Hippocampal formation (tissue), 2 donors: ENCODE measurements at regions not wholly inside any gene's neighbourhood (a gene's known extent, or its start where the extent isn't known, plus 50 kb on each side); places are given as distances from the start of the nearest gene placed in this dataset.
"Not testable (repeated sequence)": the region's sequence is repeated elsewhere in the genome, so short reads cannot be mapped to it uniquely, and the experiment has no call there.

Experiments
- DNase-seq, 2 donors: peaks; one replicate each; lab custom pipeline; 2025; lab: John Stamatoyannopoulos, UW

DNA sequence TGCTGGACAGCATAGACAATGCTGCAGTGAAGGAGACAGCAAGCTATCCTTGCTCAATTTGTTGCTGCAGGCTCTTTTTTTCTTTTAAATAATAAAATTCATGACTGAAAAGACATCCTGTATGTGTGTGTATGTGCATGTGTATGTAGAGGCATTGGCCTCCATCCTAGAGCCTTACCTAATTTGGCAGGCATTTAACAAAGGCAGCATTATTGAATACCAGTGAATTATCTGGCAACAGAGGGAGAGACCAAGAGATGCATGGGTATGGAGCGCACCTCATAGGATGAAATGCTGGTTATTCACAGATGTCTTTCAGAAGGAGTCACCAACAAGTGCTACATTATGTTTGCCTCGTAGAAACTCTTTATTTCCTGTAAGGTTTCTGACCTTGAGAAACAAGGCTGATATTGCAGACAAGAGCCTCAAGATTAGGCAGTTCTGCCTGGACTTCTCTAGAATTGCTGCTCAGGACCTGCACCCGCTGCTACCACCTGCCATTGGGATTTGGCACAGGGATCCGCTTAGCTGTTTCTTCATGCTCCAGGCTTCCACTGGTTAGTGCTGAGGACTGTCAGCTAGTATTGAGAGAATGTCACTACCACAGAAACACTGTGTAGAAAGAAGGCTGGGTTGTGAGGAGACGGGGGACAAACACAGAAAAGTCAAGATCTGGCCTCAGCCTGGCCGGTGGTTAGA is 247.7 kb upstream of the RFX3 start:
- no peak for DNase-seq

DNA sequence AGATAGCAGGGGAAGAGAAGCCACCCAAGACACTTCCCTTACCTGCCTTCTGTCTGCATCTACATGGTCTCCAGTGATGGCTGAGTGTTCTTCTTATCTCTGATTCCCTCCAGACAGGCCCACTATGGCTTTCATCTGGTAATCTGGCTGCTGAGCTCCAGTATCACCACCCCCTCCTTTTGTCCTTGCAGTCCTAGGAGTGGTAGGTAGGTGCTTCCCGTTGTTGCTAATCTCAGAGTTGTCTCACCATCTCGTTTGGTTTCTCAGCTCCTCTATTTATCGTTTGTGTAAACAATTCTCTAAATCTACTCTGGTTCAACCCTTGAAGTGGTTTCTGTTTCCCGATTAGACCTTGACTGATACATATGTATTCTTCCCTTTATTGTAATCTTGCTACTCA is 243.8 kb upstream of the RFX3 start:
- DNase-seq = no peak

GRCh38 chr9:3768712-3769457 is 243.1 kb upstream of the RFX3 start:
- DNase-seq = no peak

DNA sequence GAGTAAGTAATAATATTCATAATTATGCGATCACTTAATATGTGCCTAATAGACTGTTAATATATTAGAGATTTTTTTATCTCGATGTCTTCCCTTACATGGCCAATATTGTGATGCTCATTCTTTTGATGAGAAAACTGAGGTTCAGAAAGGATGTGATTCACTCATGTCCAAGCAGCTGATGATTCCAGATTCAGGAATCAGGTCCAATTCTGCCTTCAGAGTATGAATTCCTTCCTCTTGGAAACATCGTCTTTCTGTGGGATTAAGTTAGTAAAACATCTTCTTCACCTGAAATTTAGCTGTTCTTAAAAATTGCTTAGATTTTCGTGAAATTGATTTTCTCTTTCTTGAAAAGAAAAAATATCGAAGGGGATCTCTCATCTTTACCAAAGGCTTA is 242.5 kb upstream of the RFX3 start:
- DNase-seq = no peak

GRCh38 chr9:3762076-3762475 is 236.3 kb upstream of the RFX3 start:
- DNase-seq = no peak

- DNase-seq = no peak
Observed at GRCh38 chr9:3760031-3760430, 234.2 kb upstream of the RFX3 start.

DNA sequence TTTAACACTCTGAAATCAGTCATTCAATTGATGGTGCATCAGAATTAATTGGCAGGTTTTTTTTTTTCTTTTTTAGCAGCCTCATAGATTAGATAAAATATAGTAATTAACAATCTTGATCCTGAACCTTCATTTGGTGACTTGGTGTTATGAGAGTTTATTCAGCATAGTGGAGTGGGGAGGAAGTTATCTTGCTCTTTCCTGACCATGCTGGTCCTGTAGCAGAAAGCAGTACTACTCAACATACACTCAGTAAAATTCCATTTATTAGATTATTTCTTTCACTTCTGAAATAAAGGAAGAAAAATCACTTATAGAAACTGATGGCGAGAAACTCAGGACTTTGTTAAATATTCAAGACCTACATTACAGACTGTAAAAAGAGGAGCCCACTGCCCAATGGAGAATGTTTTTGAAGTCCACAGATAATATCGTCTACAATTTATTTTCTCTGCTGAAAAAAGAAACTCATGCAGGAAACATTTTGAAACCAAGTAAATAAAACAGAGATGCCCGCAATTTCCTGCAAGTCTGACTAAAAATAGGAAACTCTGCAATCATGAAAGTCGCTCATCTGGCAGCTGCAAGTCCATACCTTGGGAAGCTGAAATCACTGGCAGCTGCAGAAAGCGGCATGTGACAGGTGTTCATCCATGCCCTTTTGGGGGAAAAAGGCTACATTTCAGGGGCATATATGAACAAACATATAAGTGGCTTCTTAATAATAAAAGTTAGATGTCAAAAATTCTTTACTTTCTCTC is 233.2 kb upstream of the RFX3 start:
- no peak for DNase-seq

DNA sequence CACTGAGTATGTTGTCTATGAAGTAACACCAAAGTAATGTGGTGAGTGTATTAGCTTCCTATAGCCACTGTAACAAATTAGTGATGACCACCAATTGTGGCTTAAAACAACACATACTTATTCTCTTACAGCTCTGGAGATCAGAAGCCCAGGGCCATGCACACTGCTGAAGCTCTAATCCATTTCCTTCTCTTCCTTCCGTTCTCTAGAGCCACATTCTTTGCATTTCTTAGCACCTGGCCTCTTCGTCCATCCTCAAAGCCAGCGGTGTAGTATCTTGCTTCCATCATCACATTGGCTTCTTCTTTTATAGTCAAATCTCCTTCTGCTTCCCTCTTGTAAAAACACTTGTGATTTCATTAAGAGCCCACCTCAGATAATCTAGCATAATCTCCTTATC is 230.3 kb upstream of the RFX3 start:
- no peak for DNase-seq

DNA sequence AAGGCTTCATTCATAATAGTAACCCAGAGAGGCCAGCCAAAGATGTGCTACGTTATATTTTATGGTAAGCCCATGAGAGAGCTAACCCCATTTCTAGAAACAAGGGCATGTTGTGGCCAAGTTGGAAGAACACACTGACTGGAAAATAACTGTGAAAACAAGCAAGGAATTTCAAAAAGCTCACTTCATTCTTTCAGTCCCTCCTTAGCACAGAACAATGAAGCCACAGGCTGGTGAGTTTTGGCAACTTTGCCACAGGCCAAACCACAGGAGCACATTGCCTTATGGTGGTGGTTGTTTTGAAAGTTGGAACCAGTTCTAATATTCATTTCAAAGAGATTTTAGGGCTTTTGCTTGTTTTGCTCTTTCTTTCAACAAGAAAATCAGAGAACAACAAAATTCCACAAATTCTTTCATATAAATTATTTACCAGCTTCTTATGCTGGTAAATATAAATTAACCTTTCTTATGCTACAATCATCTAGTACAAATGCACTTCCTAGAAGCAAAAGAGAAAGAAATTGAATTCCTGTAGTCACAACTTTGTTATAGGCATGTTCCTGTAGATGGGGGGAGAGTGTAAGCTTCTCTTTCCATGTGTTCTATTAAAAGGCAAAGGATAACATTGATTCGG is 225.4 kb upstream of the RFX3 start:
- peak in 1 of 2 donors; percentile 11 for DNase-seq

DNA sequence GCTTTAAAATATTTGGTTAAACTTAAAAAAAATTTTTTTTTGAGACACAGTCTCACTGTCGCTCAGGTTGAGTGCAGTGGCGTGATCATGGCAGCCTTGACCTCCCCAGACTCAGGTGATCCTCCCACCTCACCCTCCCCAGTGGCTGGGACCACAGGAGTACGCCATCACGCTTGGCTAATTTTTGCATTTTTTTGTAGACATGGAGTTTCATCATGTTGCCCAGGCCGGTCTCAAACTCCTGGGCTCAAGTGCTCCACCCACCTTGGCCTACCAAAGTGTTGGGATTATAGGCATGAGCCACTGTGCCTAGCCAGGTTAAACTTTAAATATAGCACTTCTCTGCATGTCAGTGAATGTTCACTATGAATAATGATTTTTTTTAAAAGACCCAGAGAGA is 224.5 kb upstream of the RFX3 start:
- no peak for DNase-seq

GRCh38 chr9:3746296-3747275 is 220.8 kb upstream of the RFX3 start:
- peak in 1 of 2 donors; percentile 18 for DNase-seq

DNA sequence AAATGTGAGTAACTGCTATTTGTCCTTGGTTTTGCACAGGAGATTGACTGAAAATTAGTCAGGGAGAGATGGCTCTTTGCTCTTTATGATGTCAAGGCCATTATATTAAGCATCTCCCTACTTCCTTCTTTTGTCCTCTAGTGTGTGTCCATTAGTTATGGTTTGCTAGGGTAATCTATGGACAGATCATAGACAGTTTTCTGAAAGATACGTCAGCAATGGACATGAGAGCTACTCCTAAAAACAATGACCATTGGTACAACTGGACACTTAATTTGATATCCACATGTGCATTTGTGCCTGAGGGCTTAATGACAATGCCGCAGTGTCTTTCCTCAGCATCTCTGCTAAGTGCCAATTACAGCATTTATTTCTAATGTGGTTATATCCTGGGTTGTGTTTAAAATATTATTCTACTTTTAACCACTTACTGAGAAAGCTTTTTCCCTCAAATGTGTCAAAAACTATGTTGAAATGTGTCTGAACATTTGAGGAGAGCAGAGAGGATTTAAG is 218.2 kb upstream of the RFX3 start:
- no peak for DNase-seq

GRCh38 chr9:3742586-3742985 is 216.8 kb upstream of the RFX3 start:
- no peak for DNase-seq

GRCh38 chr9:3741729-3742128 is 215.9 kb upstream of the RFX3 start:
- no peak for DNase-seq

GRCh38 chr9:3740690-3741419 is 215.1 kb upstream of the RFX3 start:
- no peak for DNase-seq

DNA sequence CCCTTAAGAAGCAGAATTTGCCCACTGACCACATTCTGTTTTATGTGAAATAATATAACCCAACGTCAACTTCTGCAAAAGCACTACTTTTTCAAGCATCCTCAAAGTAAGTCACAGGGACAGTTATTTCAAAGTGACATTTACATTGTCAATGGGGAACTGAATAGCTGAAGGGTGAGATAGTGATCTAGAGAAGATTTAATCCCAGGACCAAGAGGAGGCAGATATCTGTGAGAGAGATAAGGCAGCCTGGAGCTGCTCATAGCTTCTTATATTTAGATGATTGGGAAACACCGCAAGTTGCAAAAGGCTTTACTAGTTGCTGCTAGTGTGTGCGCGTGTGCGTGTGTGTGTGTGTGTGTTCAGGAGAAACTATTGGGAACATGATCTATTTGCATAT is 210.4 kb upstream of the RFX3 start:
- DNase-seq = no peak

DNA sequence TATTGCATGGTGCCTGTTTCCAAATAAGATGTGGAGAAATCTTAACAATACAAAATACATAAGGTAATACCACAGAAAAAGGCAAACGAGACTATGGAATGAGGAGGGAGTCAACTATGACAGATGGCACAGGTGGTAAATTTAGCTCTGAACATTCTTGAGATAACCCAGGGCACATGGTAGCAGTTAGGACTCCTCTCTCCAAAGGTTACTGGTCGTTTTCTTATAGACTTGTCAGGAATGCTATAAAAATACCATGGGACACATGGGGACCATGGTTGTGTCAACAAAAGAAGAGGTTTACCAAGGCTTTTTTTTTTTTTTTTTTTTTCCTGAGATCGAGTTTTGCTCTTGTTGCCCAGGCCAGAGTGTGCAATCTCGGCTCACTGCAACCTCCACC is 209.4 kb upstream of the RFX3 start:
- no peak for DNase-seq

DNA sequence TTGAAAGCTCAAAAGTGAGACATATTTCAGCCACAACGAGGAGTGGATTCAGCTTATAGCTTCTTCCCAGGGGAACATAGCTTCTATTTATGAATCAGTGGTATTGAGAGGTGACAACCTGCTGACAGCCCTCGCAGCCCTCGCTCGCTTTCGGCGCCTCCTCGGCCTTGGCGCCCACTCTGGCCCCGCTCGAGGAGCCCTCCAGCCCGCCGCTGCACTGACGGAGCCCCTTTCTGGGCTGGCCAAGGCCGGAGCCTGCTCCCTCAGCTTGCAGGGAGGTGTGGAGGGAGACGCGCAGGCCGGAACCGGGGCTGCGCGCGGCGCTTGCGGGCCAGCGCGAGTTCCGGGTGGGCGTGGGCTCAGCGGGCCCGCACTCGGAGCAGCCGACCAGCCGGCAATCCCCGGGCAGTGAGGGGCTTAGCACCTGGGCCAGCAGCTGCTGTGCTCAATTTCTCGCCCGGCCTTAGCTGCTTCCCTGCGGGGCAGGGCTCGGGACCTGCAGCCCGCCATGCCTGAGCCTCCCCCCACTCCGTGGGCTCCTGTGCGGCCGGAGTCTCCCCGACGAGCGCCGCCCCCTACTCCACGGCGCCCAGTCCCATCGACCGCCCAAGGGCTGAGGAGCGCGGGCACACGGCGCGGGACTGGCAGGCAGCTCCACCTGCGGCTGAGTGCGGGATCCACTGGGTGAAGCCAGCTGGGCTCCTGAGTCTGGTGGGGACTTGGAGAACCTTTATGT is 207.9 kb upstream of the RFX3 start:
- DNase-seq = not testable (repeated sequence)

- no peak for DNase-seq
Observed at GRCh38 chr9:3733039-3733408, 207.2 kb upstream of the RFX3 start.
